BE2C (cell line): ENCODE measurements at regions not wholly inside any gene's neighbourhood (a gene's known extent, or its start where the extent isn't known, plus 50 kb on each side); places are given as distances from the start of the nearest gene placed in this dataset.
"Not testable (repeated sequence)": the region's sequence is repeated elsewhere in the genome, so short reads cannot be mapped to it uniquely, and the experiment has no call there.

Experiments
- DNase-seq: peaks from one replicate; pipeline ENCODE4 v3.0.0-alpha.2; 2020
- H3K27me3 ChIP-seq: fragments of 250-450 bp; sonication (Bioruptor Pico); 2 replicates; pipeline ENCODE4 v1.5.1; 2020; ENCODE audit warnings: mild to moderate bottlenecking
- H3K36me3 ChIP-seq: fragments of 250-450 bp; sonication (Bioruptor Pico); 2 replicates; pipeline ENCODE4 v1.5.1; 2020; ENCODE audit warnings: mild to moderate bottlenecking
- H3K4me1 ChIP-seq: fragments of 250-450 bp; sonication (Bioruptor Pico); 2 replicates; pipeline ENCODE4 v1.5.1; 2020
- H3K4me3 ChIP-seq: 2 replicates; pipeline ENCODE4 v1.5.1; 2011; ENCODE audit warnings: low read depth, low read length
- H3K9me3 ChIP-seq: fragments of 250-450 bp; sonication (Bioruptor Pico); 2 replicates; pipeline ENCODE4 v1.5.1; 2020
- TF ChIP-seq, protein P1 (sequence below): IDR thresholded peaks from 2 replicates; pipeline ENCODE4 v1.5.1; 2012; ENCODE audit warnings: mild to moderate bottlenecking, low read depth, low read length

DNA sequence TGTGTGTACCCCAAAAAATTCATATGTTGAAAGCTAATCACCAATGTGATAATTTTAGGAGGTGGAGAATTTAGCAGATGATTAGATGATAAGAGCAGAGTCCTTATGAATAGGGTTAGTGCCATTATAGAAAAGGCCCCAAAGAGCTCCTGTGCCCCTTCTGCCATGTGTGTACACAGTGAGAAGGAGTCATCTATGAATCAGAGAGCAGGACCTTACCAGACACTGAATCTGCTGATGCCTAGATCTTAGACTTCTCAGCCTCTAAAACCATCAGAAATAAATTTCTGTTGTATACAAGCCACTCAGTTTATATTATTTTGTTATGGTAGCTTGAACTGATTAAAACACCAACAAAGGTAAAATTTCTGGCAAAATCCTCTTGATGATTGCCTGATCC is 560.0 kb upstream of the CDH2 start:
- H3K4me1 ChIP-seq: peaks cover 21% of the 10 kb centered on the region
- H3K36me3 ChIP-seq: no peaks in the 10 kb centered on the region
- H3K9me3 ChIP-seq: no peaks in the 10 kb centered on the region
- no peaks in the 10 kb centered on the region for H3K27me3 ChIP-seq
- TF ChIP-seq, protein P1, sequence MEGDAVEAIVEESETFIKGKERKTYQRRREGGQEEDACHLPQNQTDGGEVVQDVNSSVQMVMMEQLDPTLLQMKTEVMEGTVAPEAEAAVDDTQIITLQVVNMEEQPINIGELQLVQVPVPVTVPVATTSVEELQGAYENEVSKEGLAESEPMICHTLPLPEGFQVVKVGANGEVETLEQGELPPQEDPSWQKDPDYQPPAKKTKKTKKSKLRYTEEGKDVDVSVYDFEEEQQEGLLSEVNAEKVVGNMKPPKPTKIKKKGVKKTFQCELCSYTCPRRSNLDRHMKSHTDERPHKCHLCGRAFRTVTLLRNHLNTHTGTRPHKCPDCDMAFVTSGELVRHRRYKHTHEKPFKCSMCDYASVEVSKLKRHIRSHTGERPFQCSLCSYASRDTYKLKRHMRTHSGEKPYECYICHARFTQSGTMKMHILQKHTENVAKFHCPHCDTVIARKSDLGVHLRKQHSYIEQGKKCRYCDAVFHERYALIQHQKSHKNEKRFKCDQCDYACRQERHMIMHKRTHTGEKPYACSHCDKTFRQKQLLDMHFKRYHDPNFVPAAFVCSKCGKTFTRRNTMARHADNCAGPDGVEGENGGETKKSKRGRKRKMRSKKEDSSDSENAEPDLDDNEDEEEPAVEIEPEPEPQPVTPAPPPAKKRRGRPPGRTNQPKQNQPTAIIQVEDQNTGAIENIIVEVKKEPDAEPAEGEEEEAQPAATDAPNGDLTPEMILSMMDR: no peak
- no peak overlapping the region for H3K4me3 ChIP-seq
- DNase-seq: no peak

DNA sequence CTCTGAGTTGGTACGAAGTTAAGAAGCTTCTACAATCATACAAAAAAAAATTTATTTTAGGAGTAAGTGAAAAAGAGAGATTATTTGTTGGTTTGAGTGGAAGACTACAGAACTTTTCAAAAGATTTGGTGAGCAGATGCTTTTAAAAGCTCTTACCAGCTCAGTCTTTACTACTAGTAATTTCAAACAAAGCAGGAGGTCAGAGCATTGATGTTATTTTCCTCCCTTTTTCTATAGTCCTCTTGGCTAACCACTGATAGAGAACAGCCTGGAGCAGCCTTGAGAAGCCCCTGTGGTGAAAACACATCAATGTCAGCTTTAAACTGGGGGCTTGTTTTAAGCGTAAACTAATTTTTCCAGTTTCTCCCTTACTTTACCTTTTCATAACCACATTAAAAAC is 559.3 kb upstream of the CDH2 start:
- DNase-seq: no peak
- Histone ChIP-seq H3K4me3 (no peak overlapping the region), H3K4me1 (peaks cover 21% of the 10 kb centered on the region), H3K9me3 (no peaks in the 10 kb centered on the region), H3K36me3 (no peaks in the 10 kb centered on the region), H3K27me3 (no peaks in the 10 kb centered on the region)
- TF ChIP-seq, protein P1: no peak

DNA sequence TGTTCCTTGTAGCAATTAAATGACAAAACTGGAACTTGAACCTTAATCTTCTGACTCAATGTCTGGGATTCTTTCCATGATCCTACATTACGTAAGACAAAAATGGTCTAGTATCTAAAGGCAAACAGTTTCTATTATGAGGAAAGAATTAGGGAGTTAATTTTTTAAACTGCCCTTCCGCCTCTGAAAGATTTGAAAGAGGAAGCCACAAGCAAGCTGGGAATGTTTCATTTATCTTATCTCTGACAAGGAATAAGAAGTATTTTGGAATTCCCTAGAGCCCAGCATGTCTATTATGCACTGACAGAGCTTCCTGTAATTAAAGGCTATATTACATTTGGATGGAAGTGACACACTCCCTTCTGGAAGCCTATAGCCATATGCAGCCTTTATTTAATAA is 558.8 kb upstream of the CDH2 start:
- Histone ChIP-seq H3K9me3 (no peaks in the 10 kb centered on the region), H3K36me3 (no peaks in the 10 kb centered on the region), H3K27me3 (no peaks in the 10 kb centered on the region), H3K4me3 (no peak overlapping the region), H3K4me1 (peaks cover 16% of the 10 kb centered on the region)
- peak; percentile 10 for DNase-seq
- TF ChIP-seq, protein P1: no peak

DNA sequence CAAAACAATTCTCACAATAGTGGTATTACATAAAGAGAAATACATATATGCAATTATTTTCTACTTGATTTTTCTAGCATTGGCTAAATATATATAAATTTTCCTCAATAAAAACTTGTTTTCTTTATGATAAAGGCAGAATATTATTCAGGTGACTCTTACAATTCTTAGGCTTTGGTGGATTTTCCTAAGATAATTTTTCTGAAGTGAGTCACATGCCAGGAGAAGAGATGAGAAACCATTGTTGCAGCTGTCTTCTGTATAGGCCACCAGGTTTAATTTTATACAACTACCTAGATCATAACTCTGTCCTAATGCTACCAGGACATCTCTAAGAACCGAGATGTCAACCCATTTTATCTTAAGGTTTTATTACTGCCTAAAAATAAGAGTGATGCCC is 552.4 kb upstream of the CDH2 start:
- H3K27me3 ChIP-seq: no peaks in the 10 kb centered on the region
- H3K4me3 ChIP-seq: no peak overlapping the region
- no peak for DNase-seq
- H3K4me1 ChIP-seq: no peaks in the 10 kb centered on the region
- H3K36me3 ChIP-seq: no peaks in the 10 kb centered on the region
- TF ChIP-seq, protein P1: no peak
- no peaks in the 10 kb centered on the region for H3K9me3 ChIP-seq

DNA sequence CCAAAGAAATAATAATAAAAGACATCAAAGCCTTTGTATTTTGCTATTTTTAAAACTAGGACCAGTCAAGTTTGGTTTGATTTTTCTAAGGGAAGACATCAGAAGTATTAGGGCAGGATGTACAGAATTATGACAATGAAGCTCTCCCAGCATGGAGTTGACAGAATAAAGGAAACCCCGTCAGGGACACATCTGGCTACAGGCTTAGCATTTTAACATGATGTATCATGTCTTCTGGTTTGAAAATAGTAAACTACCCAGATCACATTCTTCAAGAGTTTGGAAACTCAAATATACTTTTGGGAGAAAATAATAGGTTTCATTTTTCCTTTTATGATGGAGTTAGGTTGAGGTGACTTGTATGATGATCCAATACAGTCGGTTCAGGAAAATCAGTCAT is 552.0 kb upstream of the CDH2 start:
- DNase-seq: no peak
- Histone ChIP-seq H3K4me3 (no peak overlapping the region), H3K36me3 (no peaks in the 10 kb centered on the region), H3K4me1 (no peaks in the 10 kb centered on the region), H3K9me3 (no peaks in the 10 kb centered on the region), H3K27me3 (no peaks in the 10 kb centered on the region)
- TF ChIP-seq, protein P1: no peak

DNA sequence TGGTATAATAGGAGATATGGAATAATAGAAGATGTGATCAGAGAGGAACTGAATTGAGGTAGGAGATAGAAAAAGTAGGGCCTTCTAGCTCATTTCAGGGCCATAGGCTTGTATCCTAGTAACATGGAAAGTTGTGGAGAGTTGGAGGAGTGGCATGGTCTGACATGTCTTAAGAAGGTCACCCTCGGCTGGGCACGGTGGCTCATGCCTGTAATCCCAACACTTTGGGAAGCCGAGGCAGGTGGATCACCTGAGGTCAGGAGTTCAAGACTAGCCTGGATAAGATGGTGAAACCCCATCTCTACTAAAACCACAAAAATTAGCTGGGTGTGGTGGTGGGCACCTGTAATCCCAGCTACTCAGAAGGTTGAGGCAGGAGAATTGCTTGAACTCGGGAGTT is 550.3 kb upstream of the CDH2 start:
- DNase-seq, H3K9me3 ChIP-seq, H3K4me3 ChIP-seq, H3K4me1 ChIP-seq, H3K27me3 ChIP-seq, H3K36me3 ChIP-seq: not testable (repeated sequence)

DNA sequence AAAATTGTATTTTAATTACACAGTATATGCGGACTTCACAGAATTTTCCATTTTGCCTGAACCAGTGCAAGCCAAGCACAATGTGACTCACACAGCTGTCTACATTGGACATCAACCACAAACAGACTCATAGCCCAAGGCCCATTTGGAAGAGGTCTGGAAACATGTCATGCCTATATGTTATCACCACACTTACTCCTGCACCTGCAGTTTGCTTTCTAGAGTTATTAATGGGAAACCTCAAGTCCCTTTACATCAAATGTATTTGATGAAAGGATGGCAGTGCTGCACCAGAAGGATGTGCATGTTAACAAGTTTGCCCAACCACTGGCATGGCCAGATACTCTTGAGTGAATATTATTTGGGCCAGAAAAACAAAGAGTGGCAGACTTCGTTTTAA is 548.9 kb upstream of the CDH2 start:
- TF ChIP-seq, protein P1: no peak
- Histone ChIP-seq H3K9me3 (no peaks in the 10 kb centered on the region), H3K4me1 (no peaks in the 10 kb centered on the region), H3K4me3 (no peak overlapping the region), H3K27me3 (no peaks in the 10 kb centered on the region), H3K36me3 (no peaks in the 10 kb centered on the region)
- peak; percentile 61 for DNase-seq
